IPS DF 4.7 (cell line): ENCODE measurements at regions not wholly inside any gene's neighbourhood (a gene's known extent, or its start where the extent isn't known, plus 50 kb on each side); places are given as distances from the start of the nearest gene placed in this dataset.
A peak's percentile ranks its signal among the peaks of the same experiment; 100 is the strongest.

Experiments
- DNase-seq: peaks from one replicate; pipeline ENCODE4 v3.0.0-alpha.2; 2013; ENCODE audit warnings: low spot score; ENCODE audit errors: extremely low read depth

DNA sequence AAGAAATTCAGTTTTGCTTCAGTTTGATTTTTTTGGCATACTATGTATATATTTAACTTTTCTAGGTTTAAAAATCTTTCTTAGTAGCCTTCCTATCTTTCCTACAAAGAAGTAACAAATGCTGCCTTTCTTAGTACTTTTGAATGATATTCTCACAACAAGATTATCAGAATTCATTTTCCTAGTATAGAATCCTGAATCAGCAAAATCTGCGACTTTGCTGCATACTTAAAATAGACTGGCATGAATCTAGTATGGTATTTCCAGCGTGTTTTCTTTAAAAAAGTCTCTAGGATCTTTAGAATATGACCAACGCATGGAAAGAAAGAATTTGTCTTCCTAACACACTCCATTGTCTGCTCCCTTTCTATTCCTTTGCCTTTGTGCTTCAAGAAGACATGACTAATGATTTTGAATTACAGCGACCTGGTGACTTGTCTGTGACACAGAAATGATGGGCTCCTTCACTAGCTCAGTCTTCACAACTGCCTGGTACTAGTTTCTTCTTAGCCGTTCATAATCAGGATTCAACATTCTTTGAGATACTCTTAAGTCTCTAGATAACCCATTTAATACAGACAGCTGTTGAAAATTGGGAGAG, 349.8 kb downstream of the PPARGC1A start:
- DNase-seq, result no peak

DNA sequence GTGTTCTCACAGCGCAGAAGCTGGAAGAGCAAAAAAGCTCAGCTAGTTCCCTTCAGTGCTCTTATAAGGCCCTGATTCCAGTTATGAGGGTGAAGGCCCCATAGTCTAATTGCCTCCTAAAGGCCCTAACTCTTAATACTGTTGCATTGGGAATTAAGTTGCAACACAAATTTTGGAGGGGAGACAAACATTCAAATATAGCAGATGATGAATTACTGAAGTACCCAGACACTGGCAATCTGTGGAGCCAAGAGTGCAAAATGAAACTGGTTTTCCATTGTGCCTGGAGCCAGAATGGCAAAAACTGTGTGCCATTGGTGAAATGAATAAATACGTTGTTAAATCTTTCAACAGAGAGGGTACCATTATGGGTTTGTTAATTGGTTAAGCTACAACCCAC, 356.0 kb downstream of the PPARGC1A start:
- DNase-seq, result no peak

DNA sequence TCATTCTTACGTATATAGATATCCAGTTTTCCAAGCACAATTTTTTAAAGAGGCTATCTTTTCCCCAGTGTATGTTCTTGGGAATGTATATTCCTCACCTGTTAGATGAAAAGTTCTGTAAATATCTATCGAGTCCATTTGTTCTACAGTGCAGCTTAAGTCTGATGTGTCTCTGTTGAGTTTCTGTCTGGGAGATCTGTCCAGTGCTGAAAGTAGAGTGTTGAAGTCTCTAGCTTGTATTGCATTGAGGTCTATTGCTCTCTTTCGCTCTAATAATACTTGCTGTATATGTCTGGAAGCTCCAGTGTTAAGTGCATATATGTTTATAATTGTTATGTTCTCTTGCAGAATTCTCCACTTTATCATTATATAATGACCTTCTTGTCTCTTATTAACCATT, 373.1 kb downstream of the PPARGC1A start:
- no peak for DNase-seq

DNA sequence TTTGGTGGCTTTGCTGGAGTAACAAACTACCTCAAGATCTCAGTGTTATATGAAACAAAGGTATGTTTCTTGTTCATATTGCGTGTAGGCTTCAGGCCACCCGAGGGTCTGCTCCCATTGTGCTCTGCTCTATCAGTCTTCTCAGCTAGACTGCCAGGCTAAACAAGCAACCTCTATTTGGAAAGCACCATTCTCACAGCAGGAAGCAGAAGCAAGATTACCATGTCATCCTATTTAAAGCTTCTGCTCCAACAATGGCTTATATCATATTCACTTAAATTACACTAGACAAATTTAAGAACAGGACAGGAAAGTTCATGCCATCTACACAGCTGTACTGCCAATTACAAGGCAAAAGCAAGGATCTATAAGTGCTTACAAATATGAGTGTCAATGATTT, 385.8 kb downstream of the PPARGC1A start:
- DNase-seq, result no peak

DNA sequence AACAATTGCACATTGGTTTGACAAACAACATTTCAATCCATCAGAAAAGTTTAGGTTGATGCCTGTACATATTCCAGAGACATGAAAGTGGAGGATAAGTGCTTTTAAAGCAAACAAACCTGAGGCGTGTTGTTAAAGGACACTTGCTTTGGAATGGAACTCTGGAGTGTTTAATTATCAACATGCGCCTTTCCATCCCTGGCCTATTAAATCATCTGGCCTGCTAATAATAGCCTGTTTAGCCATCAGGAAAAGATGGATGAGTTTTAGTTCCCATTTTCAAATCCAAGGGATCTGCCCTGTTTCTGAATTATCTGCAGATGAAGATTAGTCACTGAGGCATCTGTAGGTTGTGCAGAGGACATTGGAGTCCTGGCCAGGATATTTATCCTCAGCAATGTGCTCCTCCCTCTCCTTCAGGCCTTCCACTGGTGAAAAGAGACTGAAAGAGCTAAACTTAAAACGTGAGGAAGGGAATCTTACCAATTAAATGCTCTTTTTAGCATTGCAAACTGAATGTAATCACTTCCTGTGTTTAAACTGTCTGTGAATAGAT, 388.9 kb downstream of the PPARGC1A start:
- no peak for DNase-seq

DNA sequence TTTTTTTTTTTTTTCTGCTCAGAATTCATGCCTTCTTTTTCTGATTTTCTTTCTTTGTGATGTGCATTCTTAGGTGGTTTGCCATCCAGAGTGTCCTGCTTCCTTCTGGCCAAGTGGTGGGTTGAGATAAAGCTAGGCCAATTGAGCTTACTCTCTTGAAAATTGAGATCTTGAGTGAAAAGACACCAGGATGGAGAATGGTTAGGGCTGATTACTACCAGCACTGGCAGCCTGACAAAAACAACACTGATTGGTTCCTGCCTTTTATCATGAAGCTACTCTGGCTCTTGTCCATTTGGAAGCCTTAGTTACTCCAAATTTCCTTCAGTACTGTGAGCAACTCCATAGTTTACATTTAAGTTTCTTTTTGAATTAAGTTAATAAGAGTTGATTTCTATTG, 404.0 kb downstream of the PPARGC1A start:
- no peak for DNase-seq

DNA sequence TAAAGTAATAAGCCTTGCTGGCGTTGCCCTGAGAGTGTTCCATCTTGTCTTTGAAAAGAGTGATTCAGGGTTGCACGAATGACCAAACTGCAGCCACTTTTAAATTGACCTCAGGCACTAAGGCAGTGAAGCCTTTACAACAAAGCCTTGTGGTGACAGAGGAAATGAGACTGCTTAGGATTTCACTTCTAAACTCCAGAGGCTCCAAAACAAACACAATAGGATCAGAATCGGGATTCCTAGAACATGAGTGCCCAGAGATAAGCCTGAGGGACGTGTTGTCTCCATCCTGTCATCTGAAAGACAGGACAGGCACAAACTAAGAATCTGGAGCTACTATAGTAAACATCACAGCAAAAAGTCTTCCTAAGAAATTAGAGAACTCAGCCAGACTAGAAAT, 405.2 kb downstream of the PPARGC1A start:
- no peak for DNase-seq

DNA sequence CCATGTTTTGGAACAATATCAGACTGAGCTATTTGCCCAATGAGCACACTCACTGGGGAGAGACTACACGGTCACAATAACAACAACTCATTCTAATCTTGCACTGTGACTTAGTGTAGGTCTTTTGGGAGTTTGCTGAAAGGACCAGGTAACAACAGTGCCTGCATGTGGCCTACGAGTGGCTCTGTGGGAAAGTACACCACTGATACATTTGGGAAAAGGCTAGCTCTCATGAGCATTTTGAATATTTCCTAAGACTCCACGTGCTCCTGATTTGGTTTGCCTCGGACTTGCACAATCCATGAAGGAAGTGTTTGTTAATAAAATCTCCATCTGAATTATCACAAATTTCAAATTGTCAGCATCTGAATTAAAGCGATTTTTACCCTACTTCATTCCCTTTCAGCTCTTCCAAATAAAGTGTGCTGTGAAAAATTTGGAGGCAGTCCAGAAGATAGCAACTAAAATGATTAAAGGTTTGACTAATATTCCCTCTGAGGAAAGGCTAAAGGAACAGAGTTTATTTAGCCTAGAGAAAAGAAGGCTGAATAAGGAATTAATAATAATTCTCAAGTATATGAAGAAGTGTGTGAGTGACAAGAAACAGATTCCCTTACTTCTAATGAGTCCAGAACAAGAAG, 406.4 kb downstream of the PPARGC1A start:
- DNase-seq, result no peak

DNA sequence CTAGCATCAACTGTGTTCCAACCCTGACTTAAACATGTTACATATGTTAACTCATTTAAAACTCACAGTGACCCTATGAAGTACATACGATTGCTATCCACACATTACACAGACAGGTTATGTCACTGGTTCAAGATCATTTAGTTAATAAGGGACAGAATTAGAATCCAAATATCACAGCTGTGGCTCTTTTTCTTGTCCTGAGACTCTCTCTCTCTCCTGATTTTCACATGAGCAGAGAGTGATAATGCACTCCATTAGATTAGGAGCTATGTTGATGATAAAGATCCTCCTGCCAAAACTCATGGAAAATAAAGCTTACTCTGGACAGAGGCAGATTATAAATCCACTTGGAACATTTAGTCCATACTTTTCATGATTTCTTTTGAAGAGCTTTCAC, 408.3 kb downstream of the PPARGC1A start:
- no peak for DNase-seq

DNA sequence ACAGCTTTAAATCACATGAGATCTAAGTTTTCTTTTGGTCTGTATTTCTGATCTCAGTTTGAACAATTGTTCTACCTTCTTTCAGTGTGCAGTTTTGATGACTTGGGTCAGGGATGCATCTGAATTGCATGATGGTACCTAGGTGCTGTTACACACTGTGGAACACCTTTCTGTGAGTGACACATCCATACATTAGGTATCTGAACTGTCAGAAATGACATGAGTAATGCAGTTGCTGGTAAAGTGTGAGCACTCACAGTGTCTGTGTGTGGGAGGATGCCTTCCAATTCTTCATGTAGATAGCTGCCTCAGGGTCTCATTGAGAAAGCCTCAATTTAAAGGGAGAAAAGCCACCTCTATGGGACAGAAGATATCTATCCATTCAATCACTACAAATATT, 411.9 kb downstream of the PPARGC1A start:
- no peak for DNase-seq

DNA sequence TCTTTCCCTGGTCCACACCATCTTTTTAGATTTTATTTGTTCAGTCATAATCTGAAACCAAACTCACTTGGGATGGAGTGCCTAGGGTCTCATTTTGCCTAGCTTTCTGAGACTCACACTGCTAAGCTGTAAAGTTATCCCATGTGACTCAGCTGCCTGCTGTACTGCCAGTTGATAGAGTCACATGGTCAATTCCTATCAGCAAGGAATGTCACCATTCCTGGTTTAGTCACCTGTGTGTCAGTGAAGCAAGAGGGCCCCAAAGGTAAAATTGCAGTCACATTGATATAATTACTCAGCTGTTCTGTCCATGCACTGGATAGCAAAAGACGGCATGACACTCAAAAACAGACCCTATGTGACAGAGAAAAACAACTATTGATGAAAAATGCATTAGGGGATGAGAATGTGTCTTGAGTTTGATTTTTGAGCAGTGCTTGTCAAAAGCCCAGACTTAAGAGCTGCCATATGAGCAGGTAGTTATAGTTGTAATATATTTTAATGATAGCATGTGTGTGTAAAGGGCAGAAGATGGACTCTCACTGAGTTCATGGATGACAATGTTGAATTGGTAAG, 413.2 kb downstream of the PPARGC1A start:
- DNase-seq, result no peak

DNA sequence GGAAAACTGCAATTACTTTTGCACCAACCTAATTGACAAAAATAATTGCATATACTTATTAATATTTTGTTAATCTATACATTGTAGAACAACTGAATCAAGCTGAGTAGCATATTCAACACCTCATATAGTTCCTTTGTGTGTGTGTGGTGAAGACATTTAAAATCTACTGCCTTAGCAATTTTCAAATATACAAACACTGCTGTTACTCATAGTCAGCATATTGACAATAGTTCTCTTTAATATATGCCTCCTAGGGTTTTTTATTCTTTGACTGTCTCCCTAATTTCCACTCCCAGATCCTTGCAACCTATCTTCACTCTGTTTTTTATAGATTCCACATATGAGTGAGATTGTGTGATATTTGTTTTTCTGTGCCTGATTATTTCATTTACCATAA, 426.8 kb downstream of the PPARGC1A start:
- no peak for DNase-seq

DNA sequence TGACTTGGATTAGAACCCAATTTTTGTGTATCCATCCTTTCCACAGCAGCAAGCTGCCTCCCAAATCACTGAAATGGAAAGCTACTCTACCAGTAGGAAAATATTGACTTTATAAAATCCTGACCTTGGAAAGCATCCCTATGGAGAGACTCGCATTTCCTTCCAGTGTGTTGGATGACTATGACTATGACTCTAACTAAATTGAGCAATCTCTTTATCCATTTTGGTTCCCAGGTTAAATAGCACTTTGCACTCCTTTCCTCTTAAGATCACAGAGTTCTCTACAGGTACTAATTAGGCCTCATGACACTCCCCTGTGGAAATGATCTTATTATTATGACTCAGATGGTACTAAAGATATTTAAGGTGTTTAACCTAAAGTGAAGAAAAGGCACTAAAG, 431.8 kb downstream of the PPARGC1A start:
- no peak for DNase-seq

DNA sequence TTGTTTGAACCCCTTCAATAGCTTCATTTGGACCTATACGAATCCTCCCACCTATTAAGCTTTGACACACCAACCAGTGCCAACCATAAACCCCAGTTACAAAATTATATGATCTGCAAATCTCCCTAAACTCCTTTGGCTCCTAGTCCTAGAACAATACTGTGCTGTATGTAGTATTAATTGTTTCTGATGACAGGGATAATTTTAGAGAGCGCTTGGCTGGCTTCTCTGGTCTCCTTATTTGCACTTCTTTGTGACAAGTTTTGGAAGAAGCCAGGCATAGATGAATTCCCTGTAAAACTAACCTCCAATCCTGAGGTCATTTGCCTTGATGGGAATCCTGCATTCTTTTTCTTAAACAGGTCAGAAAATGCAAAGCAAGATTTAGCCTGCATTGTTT, 433.0 kb downstream of the PPARGC1A start:
- no peak for DNase-seq

DNA sequence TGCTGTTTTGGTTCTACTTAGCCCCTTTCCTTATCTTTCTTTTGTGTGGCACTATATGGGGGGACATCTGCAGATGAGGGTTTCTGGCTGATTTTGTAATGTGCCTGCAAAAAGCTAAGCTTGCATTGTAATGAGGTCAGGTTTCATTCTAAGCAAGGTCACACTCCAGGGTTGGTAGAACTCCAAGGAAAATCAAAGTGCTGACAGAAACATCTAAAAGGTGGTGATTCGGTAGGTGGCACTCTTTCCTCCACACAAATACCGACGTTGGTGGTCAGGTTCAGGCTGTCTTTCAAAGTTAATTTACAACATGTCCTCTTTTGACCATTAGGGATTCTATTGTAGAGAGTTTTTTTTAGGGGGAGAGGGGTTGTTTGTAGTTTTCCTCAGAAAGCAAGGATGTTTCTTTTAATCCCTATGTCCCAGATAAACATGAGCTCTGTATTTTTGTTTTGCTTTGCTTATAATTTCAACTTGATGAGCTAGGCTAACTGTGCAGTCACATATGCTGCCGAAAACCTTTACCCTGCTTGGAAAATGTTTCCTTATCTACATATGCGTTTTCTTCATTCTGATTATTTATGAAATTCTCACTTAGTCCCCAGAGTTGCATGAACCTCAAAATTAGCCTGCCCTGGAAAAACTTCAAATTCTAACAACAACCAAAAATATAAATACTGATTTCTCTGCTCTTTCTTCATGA, 434.2 kb downstream of the PPARGC1A start:
- peak; percentile 66 for DNase-seq

DNA sequence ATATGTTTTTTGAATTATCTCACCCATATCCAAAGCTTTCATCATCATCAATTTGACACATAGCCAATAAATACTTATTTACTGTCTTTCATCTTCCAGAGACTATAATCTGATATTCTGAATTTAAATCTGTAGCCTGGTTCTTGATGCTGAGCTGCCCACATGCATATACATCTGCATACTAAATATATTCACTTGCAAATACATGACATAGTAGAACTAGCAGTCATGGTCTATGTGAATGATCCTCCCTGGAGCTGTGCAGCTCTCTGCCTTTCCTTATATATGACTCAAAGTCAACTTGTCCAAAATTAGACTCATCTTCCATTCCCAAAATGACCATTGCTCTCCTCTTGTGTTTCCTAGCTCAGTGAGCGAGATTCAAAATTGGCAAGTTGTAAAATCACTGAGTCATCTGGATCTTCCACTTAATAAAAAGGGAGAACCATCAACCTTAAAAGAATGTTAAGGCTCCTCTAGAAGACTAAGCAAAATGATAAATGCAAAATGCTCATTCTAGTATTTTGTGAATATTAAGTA, 448.2 kb downstream of the PPARGC1A start:
- no peak for DNase-seq

DNA sequence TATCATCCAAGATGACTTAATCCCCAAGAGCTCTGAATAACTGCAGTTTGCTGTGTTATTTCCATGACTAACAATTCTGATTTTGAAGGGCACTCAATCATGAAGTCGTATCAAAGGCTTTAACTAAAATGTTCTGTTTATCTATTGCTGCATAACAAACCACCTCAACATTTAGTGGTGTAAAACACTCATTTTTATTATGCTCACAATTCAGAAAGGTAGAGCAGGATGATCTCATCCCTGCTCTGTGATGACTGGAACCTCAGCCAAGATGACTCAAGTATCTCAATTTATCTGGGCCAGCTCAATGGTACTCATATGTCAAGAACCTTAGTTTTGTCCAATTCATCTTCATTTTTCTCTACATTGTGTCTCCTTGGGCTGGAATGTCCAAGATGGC, 451.1 kb downstream of the PPARGC1A start:
- no peak for DNase-seq

DNA sequence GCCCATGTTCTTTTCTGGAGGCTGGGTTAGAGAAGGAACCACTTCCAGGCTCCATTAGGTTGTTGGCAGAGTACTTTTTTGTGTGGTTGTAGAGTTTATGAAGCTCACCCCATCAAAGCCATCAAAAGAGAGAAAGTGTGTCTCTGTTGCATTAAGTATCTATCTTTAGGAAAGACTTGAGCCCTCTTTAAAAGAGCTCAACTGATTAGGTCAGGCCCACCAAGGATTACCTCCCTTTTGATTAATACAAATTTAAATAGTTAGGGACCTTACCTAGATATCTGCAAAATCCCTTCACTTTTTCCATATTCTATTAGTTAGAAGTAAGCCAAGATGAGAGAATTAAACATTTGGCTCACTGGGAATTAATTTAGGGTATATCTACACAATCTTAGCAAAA, 460.4 kb downstream of the PPARGC1A start:
- no peak for DNase-seq

DNA sequence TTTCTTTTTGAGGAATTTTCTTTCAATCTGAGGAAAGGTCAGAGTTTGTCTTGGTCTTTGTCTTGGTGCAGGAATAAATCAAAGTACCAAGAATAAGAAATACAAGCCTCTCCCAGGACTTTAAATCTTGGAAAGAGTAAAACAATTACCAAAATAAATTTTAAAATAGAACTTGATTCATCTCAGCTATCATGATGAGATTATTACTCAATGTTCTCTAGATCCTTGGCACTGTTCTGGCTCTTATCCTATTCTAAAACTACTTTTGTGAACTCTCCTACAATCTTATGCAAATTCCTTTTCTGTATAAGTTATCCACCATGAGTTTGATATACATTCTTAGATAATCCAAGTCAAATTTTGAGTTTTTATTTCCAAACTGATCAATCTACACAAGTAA, 464.3 kb downstream of the PPARGC1A start:
- no peak for DNase-seq

DNA sequence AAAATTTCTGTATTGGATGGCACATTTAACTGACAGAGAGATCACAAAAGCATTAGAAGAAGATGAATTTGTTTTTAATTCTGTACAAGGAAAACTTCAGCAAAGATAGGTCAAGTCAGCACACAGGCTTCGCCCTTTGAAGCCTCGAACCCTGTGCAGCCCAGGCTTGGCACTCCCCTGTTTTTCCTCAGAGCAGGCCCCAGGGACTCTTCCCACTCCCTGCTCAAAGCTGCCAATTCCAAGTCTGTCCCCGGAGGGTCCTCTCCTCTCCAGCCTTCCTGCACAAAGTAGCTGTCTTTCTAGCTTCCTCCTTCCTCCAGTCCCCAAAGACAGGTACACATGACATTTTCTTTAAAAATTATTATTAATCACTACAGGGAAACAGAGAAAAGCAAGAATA, 466.3 kb downstream of the PPARGC1A start:
- DNase-seq, result no peak

DNA sequence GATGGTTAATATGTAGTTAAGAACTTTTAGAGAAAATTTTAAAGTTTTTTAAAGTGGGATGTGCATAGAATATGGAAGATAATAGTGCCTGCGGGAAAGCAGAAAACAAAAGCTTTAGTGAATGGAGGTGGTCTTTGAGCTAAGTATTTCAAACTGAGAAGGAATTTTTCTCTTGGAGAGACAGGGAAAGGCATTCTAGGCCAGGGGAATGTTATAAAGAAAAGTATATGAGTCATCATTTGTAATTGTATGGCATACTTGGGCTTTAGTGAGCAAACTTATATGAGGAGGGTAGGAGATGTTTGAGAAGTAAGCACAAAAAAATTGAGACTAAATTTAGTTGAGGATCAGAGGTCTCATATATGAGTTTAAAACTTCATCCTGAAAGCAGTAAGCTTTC, 467.0 kb downstream of the PPARGC1A start:
- no peak for DNase-seq

DNA sequence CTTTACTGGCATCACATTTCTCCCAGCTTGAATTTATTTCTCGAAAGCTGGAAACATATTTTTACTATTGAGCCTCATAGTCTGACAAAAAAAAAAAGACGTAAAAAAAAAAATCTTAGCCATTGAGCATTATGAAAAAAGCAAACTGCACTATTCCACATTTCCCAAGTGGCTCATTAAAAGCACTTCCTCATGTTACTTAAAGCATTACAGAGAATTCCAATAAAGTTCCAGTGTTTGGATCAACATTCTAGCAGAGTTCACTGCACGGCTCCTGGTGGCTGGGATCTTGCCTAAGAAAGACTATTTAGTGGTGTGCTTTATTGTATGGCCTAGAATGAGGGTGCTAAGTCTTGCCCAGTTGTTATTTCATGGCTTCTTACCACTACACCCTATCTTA, 476.2 kb downstream of the PPARGC1A start:
- no peak for DNase-seq
